NCI-H748 (cell line): ENCODE measurements at regions not wholly inside any gene's neighbourhood (a gene's known extent, or its start where the extent isn't known, plus 50 kb on each side); places are given as distances from the start of the nearest gene placed in this dataset.
"Not testable (repeated sequence)": the region's sequence is repeated elsewhere in the genome, so short reads cannot be mapped to it uniquely, and the experiment has no call there.

Experiments
- DNase-seq: peaks from one replicate; lab custom pipeline; 2025; ENCODE audit not compliant: unreplicated experiment; lab: John Stamatoyannopoulos, UW

GRCh38 chr9:135173066-135173465, 85.6 kb downstream of the OLFM1 start:
- no peak for DNase-seq

- no peak for DNase-seq
Measured at GRCh38 chr9:135174248-135174647, 86.8 kb downstream of the OLFM1 start.

GRCh38 chr9:135174981-135175380, 87.5 kb downstream of the OLFM1 start:
- DNase-seq, result no peak

- DNase-seq, result no peak
Measured at GRCh38 chr9:135176284-135176683, 88.8 kb downstream of the OLFM1 start.

GRCh38 chr9:135177562-135177961, 90.1 kb downstream of the OLFM1 start:
- DNase-seq, result not testable (repeated sequence)

GRCh38 chr9:135178498-135178897, 91.0 kb downstream of the OLFM1 start:
- no peak for DNase-seq

GRCh38 chr9:135179041-135179440, 91.6 kb downstream of the OLFM1 start:
- no peak for DNase-seq

- no peak for DNase-seq
Measured at GRCh38 chr9:135179976-135180375, 92.5 kb downstream of the OLFM1 start.

- no peak for DNase-seq
Measured at GRCh38 chr9:135180586-135180985, 93.1 kb downstream of the OLFM1 start.

- DNase-seq, result no peak
Measured at GRCh38 chr9:135181336-135181735, 93.9 kb downstream of the OLFM1 start.

- not testable (repeated sequence) for DNase-seq
Measured at GRCh38 chr9:135181841-135182240, 94.4 kb downstream of the OLFM1 start.

GRCh38 chr9:135183069-135183468, 95.6 kb downstream of the OLFM1 start:
- no peak for DNase-seq

- DNase-seq, result no peak
Measured at GRCh38 chr9:135183528-135184180, 96.2 kb downstream of the OLFM1 start.

GRCh38 chr9:135184181-135185053, 96.9 kb downstream of the OLFM1 start:
- DNase-seq, result no peak

- no peak for DNase-seq
Measured at GRCh38 chr9:135185060-135185459, 97.6 kb downstream of the OLFM1 start.

GRCh38 chr9:135186248-135187164, 99.0 kb downstream of the OLFM1 start:
- DNase-seq, result no peak

- DNase-seq, result no peak
Measured at GRCh38 chr9:135187365-135187764, 99.9 kb downstream of the OLFM1 start.

GRCh38 chr9:135188681-135189151, 101.2 kb downstream of the OLFM1 start:
- no peak for DNase-seq

- DNase-seq, result no peak
Measured at GRCh38 chr9:135189497-135189896, 102.0 kb downstream of the OLFM1 start.

- no peak for DNase-seq
Measured at GRCh38 chr9:135190789-135191577, 103.5 kb downstream of the OLFM1 start.
